ENCODE measurements at regions not wholly inside any gene's neighbourhood (a gene's known extent, or its start where the extent isn't known, plus 50 kb on each side); places are given as distances from the start of the nearest gene placed in this dataset.
"Not testable (repeated sequence)": the region's sequence is repeated elsewhere in the genome, so short reads cannot be mapped to it uniquely, and the experiment has no call there.

- not testable (repeated sequence) for DNase-seq
Observed at GRCh38 chr5:56731473-56731872, 83.9 kb upstream of the MAP3K1 start.

GRCh38 chr5:56729488-56729887 is 85.9 kb upstream of the MAP3K1 start:
- DNase-seq: no peak

GRCh38 chr5:56725711-56726411 is 89.5 kb upstream of the MAP3K1 start:
- no peak for DNase-seq

GRCh38 chr5:56724857-56725256 is 90.5 kb upstream of the MAP3K1 start:
- not testable (repeated sequence) for DNase-seq

- no peak for DNase-seq
Observed at GRCh38 chr5:56722317-56722716, 93.0 kb upstream of the MAP3K1 start.

- DNase-seq: no peak
Observed at GRCh38 chr5:56717253-56717987, 97.9 kb upstream of the MAP3K1 start.

- no peak for DNase-seq
Observed at GRCh38 chr5:56715986-56716385, 99.4 kb upstream of the MAP3K1 start.

- no peak for DNase-seq
Observed at GRCh38 chr5:56712895-56713591, 102.3 kb upstream of the MAP3K1 start.

GRCh38 chr5:56710826-56711590 is 104.3 kb upstream of the MAP3K1 start:
- no peak for DNase-seq

GRCh38 chr5:56706504-56706903 is 108.8 kb upstream of the MAP3K1 start:
- no peak for DNase-seq

- DNase-seq: peak; percentile 70
Observed at GRCh38 chr5:56705217-56705616, 110.1 kb upstream of the MAP3K1 start.

- DNase-seq: no peak
Observed at GRCh38 chr5:56703952-56704351, 111.4 kb upstream of the MAP3K1 start.

- DNase-seq: no peak
Observed at GRCh38 chr5:56700711-56701110, 114.6 kb upstream of the MAP3K1 start.

GRCh38 chr5:56699538-56699937 is 115.8 kb upstream of the MAP3K1 start:
- DNase-seq: no peak

GRCh38 chr5:56698463-56699381 is 116.6 kb upstream of the MAP3K1 start:
- no peak for DNase-seq

- no peak for DNase-seq
Observed at GRCh38 chr5:56696900-56697299, 118.4 kb upstream of the MAP3K1 start.

- no peak for DNase-seq
Observed at GRCh38 chr5:56693220-56693579, 122.1 kb upstream of the MAP3K1 start.

- no peak for DNase-seq
Observed at GRCh38 chr5:56692359-56693219, 122.8 kb upstream of the MAP3K1 start.

- DNase-seq: no peak
Observed at GRCh38 chr5:56688402-56688801, 126.9 kb upstream of the MAP3K1 start.

GRCh38 chr5:56686337-56687195 is 128.8 kb upstream of the MAP3K1 start:
- no peak for DNase-seq

Measured in NCI-H510A treated with DMSO at 0.1 percent for 48 hours (cell line).